GM23338 (cell line): ENCODE measurements at regions not wholly inside any gene's neighbourhood (a gene's known extent, or its start where the extent isn't known, plus 50 kb on each side); places are given as distances from the start of the nearest gene placed in this dataset.

Experiments
- ATAC-seq: fragments of 200-7000 bp; cut with Tn5 transposase; 3 replicates; pipeline ENCODE4 v1.9.1; 2020
- DNase-seq: peaks from one replicate; pipeline ENCODE4 v3.0.0-alpha.2; 2015; ENCODE audit warnings: low spot score
- H2AFZ ChIP-seq: fragments of 200-600 bp; sonication (generic); 2 replicates; pipeline ENCODE4 v1.8.0; 2016; ENCODE audit warnings: antibody characterized with exemption, mild to moderate bottlenecking, moderate library complexity
- H3F3A ChIP-seq: fragments of 200-600 bp; sonication (generic); replicated peaks from 2 replicates; pipeline ENCODE4 v1.8.0; 2017; ENCODE audit warnings: antibody characterized with exemption, mixed run types, low read depth
- H3K27ac ChIP-seq: fragments of 200-600 bp; sonication (generic); 2 replicates; pipeline ENCODE4 v1.6.1; 2016; ENCODE audit warnings: low read depth
- H3K27me3 ChIP-seq: fragments of 200-600 bp; sonication (generic); 2 replicates; pipeline ENCODE4 v1.8.0; 2016; ENCODE audit warnings: mild to moderate bottlenecking, mixed run types, moderate library complexity; ENCODE audit not compliant: insufficient read depth
- H3K36me3 ChIP-seq: fragments of 200-600 bp; sonication (generic); 2 replicates; pipeline ENCODE4 v1.8.0; 2016; ENCODE audit warnings: mild to moderate bottlenecking; ENCODE audit not compliant: insufficient read depth
- H3K4me1 ChIP-seq: fragments of 200-600 bp; sonication (generic); 2 replicates; pipeline ENCODE4 v1.8.0; 2016; ENCODE audit warnings: mild to moderate bottlenecking, moderate library complexity; ENCODE audit not compliant: insufficient read depth
- H3K4me2 ChIP-seq: fragments of 200-600 bp; sonication (generic); 2 replicates; pipeline ENCODE4 v1.7.1; 2017; ENCODE audit warnings: mixed run types
- H3K4me3 ChIP-seq: fragments of 200-600 bp; sonication (generic); 2 replicates; pipeline ENCODE4 v1.6.1; 2016; ENCODE audit warnings: mixed run types
- H3K79me2 ChIP-seq: fragments of 200-600 bp; sonication (generic); replicated peaks from 2 replicates; pipeline ENCODE4 v1.8.0; 2017; ENCODE audit warnings: mild to moderate bottlenecking; ENCODE audit not compliant: insufficient read depth
- H3K9me2 ChIP-seq: fragments of 200-600 bp; sonication (generic); 2 replicates; pipeline ENCODE4 v1.8.0; 2017; ENCODE audit not compliant: insufficient read depth
- H4K20me1 ChIP-seq: fragments of 200-600 bp; sonication (generic); replicated peaks from 2 replicates; pipeline ENCODE4 v1.8.0; 2017; ENCODE audit warnings: mild to moderate bottlenecking; ENCODE audit not compliant: insufficient read depth
- H3K27ac Mint-ChIP-seq: 2 replicates; pipeline ENCODE4 v1.8.0; 2020; ENCODE audit warnings: inconsistent platforms, mild to moderate bottlenecking, moderate library complexity, mixed read lengths
- H3K27me3 Mint-ChIP-seq: 3 replicates; pipeline ENCODE4 v1.8.0; 2022; ENCODE audit warnings: low read depth, mild to moderate bottlenecking, moderate library complexity, mixed read lengths, inconsistent platforms; ENCODE audit not compliant: insufficient read depth, poor library complexity
- H3K36me3 Mint-ChIP-seq: 3 replicates; pipeline ENCODE4 v1.8.0; 2021; ENCODE audit warnings: low read depth, mild to moderate bottlenecking, inconsistent platforms, moderate library complexity, mixed read lengths
- H3K4me1 Mint-ChIP-seq: 3 replicates; pipeline ENCODE4 v1.8.0; 2020; ENCODE audit warnings: mild to moderate bottlenecking, inconsistent platforms, mixed read lengths
- H3K4me3 Mint-ChIP-seq: 3 replicates; pipeline ENCODE4 v1.8.0; 2021; ENCODE audit warnings: moderate library complexity, mild to moderate bottlenecking, inconsistent platforms, mixed read lengths
- H3K9me3 Mint-ChIP-seq: 3 replicates; pipeline ENCODE4 v1.8.0; 2020; ENCODE audit warnings: moderate library complexity, mild to moderate bottlenecking, inconsistent platforms, mixed read lengths
- EZH2 ChIP-seq: fragments of 200-600 bp; sonication (generic); IDR thresholded peaks from one replicate; pipeline ENCODE4 v1.8.0; 2017; ENCODE audit warnings: antibody characterized with exemption, mild to moderate bottlenecking, low read depth; ENCODE audit not compliant: unreplicated experiment
- JUNB ChIP-seq: IDR thresholded peaks from one replicate; pipeline ENCODE4 v1.6.1; 2016; ENCODE audit warnings: antibody characterized with exemption; ENCODE audit not compliant: unreplicated experiment
- TF ChIP-seq, protein P1 (sequence below), 2 experiments: fragments of 200-600 bp in 1 of 2; sonication (generic) in 1 of 2; conservative IDR thresholded peaks; 2 replicates each; pipeline versions ENCODE4 v1.5.1 to v1.6.1; 2016 to 2017; ENCODE audit warnings: antibody characterized with exemption in 2 of 2, low read depth in 2 of 2, mild to moderate bottlenecking in 2 of 2, moderate library complexity in 1 of 2
- TF ChIP-seq, protein P2 (sequence below): IDR thresholded peaks from 2 replicates; pipeline ENCODE4 v1.6.1; 2016; ENCODE audit warnings: antibody characterized with exemption
- TF ChIP-seq, protein P3 (sequence below): IDR thresholded peaks from one replicate; pipeline ENCODE4 v1.6.1; 2018; ENCODE audit warnings: antibody characterized with exemption; ENCODE audit not compliant: unreplicated experiment

DNA sequence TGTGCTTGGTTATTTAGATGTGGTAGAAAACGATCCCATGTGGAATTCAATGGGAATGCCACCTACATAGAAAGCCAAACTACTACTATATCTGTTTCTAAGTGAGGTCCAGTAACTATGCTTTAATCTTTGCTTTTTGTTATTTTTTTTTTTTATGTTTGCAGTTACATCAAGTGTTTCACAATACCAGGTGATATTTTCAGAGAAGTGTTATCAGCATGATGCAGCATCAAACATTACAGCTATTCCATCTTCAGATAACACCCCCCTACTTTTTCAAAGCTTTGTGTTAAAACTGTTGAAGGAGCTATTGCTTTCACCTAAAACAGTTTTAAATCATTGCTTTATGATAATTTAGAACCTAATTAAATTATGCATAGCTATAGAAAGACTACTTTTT is 163.8 kb upstream of the SLC16A7 start (continued):
- TF ChIP-seq, protein P1, sequence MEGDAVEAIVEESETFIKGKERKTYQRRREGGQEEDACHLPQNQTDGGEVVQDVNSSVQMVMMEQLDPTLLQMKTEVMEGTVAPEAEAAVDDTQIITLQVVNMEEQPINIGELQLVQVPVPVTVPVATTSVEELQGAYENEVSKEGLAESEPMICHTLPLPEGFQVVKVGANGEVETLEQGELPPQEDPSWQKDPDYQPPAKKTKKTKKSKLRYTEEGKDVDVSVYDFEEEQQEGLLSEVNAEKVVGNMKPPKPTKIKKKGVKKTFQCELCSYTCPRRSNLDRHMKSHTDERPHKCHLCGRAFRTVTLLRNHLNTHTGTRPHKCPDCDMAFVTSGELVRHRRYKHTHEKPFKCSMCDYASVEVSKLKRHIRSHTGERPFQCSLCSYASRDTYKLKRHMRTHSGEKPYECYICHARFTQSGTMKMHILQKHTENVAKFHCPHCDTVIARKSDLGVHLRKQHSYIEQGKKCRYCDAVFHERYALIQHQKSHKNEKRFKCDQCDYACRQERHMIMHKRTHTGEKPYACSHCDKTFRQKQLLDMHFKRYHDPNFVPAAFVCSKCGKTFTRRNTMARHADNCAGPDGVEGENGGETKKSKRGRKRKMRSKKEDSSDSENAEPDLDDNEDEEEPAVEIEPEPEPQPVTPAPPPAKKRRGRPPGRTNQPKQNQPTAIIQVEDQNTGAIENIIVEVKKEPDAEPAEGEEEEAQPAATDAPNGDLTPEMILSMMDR (conservative IDR thresholded peaks at IDR 0.05; ENCODE audit: low read depth in 2 of 2): no peak

DNA sequence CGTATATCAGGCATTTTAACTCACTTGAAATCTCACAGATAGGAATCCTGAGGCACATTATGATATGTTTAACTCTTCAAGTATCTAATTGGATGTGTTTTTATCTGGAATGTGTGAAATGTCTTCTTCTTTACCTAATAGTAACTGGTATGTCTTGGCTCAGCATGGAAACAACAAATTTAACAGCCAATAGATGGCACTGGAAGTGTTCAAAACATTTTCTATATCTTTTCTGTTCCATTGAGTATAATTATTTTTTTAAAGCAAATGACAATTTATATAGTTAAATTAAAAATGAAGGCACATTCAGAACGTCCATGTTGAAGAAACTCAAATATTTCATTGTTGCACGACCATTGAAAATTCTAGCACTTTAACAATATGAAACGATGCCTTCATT is 164.6 kb upstream of the SLC16A7 start:
- Histone ChIP-seq H4K20me1 (no peaks in the 10 kb centered on the region), H3K4me1 (peaks cover 18% of the 10 kb centered on the region), H3K27ac (no peak overlapping the region), H3F3A (no peaks in the 10 kb centered on the region), H3K79me2 (no peaks in the 10 kb centered on the region), H2AFZ (no peak overlapping the region), H3K4me3 (no peak overlapping the region), H3K27me3 (no peaks in the 10 kb centered on the region), H3K36me3 (no peaks in the 10 kb centered on the region), H3K9me2 (no peaks in the 10 kb centered on the region), H3K4me2 (no peak overlapping the region)
- ATAC-seq (no peak), DNase-seq (peak; percentile 21)
- TF ChIP-seq, protein P1 (conservative IDR thresholded peaks at IDR 0.05; ENCODE audit: low read depth in 2 of 2): peak; percentile 40 to 57
- TF ChIP-seq, protein P2, sequence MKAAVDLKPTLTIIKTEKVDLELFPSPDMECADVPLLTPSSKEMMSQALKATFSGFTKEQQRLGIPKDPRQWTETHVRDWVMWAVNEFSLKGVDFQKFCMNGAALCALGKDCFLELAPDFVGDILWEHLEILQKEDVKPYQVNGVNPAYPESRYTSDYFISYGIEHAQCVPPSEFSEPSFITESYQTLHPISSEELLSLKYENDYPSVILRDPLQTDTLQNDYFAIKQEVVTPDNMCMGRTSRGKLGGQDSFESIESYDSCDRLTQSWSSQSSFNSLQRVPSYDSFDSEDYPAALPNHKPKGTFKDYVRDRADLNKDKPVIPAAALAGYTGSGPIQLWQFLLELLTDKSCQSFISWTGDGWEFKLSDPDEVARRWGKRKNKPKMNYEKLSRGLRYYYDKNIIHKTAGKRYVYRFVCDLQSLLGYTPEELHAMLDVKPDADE: no peak
- Mint-ChIP-seq H3K4me1 (peaks cover 21% of the 10 kb centered on the region; the same call in 2 of the 3 replicates), H3K4me3 (no peak overlapping the region), H3K27me3 (no peaks in the 10 kb centered on the region), H3K27ac (no peak overlapping the region; the same call in 1 of the 2 replicates), H3K36me3 (no peaks in the 10 kb centered on the region), H3K9me3 (no peaks in the 10 kb centered on the region)

DNA sequence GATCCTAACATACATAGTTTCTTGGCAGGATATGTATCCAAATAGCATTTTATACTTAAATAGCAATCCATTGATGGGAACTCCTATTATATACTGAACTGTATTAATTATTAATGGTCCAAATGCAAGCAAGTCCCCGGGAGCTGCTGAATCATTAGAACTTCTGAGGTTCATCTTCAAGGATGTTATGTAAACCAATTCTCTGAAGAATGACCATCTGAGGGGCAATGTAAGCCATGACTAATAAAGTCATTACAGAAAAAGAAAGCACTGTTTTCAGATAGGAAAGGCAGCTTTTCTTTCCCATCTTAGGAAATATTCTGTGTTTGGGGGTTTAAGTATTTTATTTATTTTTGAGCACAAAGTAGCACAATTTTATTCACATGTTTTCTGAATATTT is 166.1 kb upstream of the SLC16A7 start:
- Histone ChIP-seq H3K79me2 (no peaks in the 10 kb centered on the region), H3K4me1 (peaks cover 18% of the 10 kb centered on the region), H3K27me3 (no peaks in the 10 kb centered on the region), H3F3A (no peaks in the 10 kb centered on the region), H3K9me2 (no peaks in the 10 kb centered on the region), H3K36me3 (no peaks in the 10 kb centered on the region), H2AFZ (no peak overlapping the region), H3K27ac (no peak overlapping the region), H3K4me3 (no peak overlapping the region), H3K4me2 (no peak overlapping the region), H4K20me1 (no peaks in the 10 kb centered on the region)
- Mint-ChIP-seq H3K4me3 (no peak overlapping the region), H3K4me1 (peaks cover 21% of the 10 kb centered on the region; the same call in 2 of the 3 replicates), H3K27me3 (no peaks in the 10 kb centered on the region), H3K27ac (no peak overlapping the region), H3K36me3 (no peaks in the 10 kb centered on the region), H3K9me3 (no peaks in the 10 kb centered on the region)
- ATAC-seq: no peak
- DNase-seq: no peak
- TF ChIP-seq EZH2 (no peak), JUNB (no peak)
- TF ChIP-seq, protein P3, sequence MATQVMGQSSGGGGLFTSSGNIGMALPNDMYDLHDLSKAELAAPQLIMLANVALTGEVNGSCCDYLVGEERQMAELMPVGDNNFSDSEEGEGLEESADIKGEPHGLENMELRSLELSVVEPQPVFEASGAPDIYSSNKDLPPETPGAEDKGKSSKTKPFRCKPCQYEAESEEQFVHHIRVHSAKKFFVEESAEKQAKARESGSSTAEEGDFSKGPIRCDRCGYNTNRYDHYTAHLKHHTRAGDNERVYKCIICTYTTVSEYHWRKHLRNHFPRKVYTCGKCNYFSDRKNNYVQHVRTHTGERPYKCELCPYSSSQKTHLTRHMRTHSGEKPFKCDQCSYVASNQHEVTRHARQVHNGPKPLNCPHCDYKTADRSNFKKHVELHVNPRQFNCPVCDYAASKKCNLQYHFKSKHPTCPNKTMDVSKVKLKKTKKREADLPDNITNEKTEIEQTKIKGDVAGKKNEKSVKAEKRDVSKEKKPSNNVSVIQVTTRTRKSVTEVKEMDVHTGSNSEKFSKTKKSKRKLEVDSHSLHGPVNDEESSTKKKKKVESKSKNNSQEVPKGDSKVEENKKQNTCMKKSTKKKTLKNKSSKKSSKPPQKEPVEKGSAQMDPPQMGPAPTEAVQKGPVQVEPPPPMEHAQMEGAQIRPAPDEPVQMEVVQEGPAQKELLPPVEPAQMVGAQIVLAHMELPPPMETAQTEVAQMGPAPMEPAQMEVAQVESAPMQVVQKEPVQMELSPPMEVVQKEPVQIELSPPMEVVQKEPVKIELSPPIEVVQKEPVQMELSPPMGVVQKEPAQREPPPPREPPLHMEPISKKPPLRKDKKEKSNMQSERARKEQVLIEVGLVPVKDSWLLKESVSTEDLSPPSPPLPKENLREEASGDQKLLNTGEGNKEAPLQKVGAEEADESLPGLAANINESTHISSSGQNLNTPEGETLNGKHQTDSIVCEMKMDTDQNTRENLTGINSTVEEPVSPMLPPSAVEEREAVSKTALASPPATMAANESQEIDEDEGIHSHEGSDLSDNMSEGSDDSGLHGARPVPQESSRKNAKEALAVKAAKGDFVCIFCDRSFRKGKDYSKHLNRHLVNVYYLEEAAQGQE: no peak
